ENCODE measurements at regions not wholly inside any gene's neighbourhood (a gene's known extent, or its start where the extent isn't known, plus 50 kb on each side); places are given as distances from the start of the nearest gene placed in this dataset.

GRCh38 chr2:215532844-215533243 is 97.0 kb upstream of the FN1 start (continued):
- TF ChIP-seq ZNF354B (CRISPR knock-in tag; IDR thresholded peaks at IDR 0.05) = no peak
- TF ChIP-seq, protein P1, sequence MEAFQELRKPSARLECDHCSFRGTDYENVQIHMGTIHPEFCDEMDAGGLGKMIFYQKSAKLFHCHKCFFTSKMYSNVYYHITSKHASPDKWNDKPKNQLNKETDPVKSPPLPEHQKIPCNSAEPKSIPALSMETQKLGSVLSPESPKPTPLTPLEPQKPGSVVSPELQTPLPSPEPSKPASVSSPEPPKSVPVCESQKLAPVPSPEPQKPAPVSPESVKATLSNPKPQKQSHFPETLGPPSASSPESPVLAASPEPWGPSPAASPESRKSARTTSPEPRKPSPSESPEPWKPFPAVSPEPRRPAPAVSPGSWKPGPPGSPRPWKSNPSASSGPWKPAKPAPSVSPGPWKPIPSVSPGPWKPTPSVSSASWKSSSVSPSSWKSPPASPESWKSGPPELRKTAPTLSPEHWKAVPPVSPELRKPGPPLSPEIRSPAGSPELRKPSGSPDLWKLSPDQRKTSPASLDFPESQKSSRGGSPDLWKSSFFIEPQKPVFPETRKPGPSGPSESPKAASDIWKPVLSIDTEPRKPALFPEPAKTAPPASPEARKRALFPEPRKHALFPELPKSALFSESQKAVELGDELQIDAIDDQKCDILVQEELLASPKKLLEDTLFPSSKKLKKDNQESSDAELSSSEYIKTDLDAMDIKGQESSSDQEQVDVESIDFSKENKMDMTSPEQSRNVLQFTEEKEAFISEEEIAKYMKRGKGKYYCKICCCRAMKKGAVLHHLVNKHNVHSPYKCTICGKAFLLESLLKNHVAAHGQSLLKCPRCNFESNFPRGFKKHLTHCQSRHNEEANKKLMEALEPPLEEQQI (IDR thresholded peaks at IDR 0.05) = no peak; the same call in 1 of the 2 replicates
- TF ChIP-seq BRF1 (IDR thresholded peaks at IDR 0.05; ENCODE audit: borderline replicate concordance, extremely low read depth, insufficient read length) = no peak
- TF ChIP-seq CBFB (CRISPR knock-in tag; IDR thresholded peaks at IDR 0.05) = no peak
- TF ChIP-seq ILF3 (IDR thresholded peaks at IDR 0.05; ENCODE audit: borderline replicate concordance) = no peak
- TF ChIP-seq RFX7 (CRISPR knock-in tag; IDR thresholded peaks at IDR 0.05) = no peak
- no peak for TF ChIP-seq KDM5B (IDR thresholded peaks at IDR 0.05; ENCODE audit: insufficient replicate concordance, low read depth, low read length)
- no peak for TF ChIP-seq HDAC6 (IDR thresholded peaks at IDR 0.05; ENCODE audit: low read depth, low read length)
- no peak for TF ChIP-seq XRCC4 (IDR thresholded peaks at IDR 0.05; ENCODE audit: extremely low read depth, insufficient read depth, insufficient read length)
- no peak for TF ChIP-seq MEF2A (IDR thresholded peaks at IDR 0.05; ENCODE audit: control insufficient read depth, low read depth, low read length)
- TF ChIP-seq HMG20B (CRISPR knock-in tag; IDR thresholded peaks at IDR 0.05) = no peak
- TF ChIP-seq RUNX1 (IDR thresholded peaks at IDR 0.05; ENCODE audit: low read depth) = no peak
- peak; percentile 87 for TF ChIP-seq ZNF766 (CRISPR knock-in tag; conservative IDR thresholded peaks at IDR 0.05)
- TF ChIP-seq ARNT (IDR thresholded peaks at IDR 0.05) = no peak
- peak; percentile 38; the same call in 1 of the 2 replicates for TF ChIP-seq NFIC (IDR thresholded peaks at IDR 0.05)
- TF ChIP-seq, protein P2, sequence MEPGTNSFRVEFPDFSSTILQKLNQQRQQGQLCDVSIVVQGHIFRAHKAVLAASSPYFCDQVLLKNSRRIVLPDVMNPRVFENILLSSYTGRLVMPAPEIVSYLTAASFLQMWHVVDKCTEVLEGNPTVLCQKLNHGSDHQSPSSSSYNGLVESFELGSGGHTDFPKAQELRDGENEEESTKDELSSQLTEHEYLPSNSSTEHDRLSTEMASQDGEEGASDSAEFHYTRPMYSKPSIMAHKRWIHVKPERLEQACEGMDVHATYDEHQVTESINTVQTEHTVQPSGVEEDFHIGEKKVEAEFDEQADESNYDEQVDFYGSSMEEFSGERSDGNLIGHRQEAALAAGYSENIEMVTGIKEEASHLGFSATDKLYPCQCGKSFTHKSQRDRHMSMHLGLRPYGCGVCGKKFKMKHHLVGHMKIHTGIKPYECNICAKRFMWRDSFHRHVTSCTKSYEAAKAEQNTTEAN (CRISPR knock-in tag; IDR thresholded peaks at IDR 0.05) = no peak
- TF ChIP-seq ZNF239 (CRISPR knock-in tag; IDR thresholded peaks at IDR 0.05) = no peak
- TF ChIP-seq CSDE1 (IDR thresholded peaks at IDR 0.05) = no peak
- no peak for TF ChIP-seq ZBTB7A (IDR thresholded peaks at IDR 0.05; ENCODE audit: borderline replicate concordance, control insufficient read depth, low read depth, low read length)
- no peak for TF ChIP-seq KHSRP (IDR thresholded peaks at IDR 0.05)
- no peak for TF ChIP-seq MAFK (IDR thresholded peaks at IDR 0.05; ENCODE audit: low read length)
- no peak for TF ChIP-seq NCOA4 (IDR thresholded peaks at IDR 0.05; ENCODE audit: partially characterized antibody)
